Liver (tissue), 8 donors: ENCODE measurements at regions not wholly inside any gene's neighbourhood (a gene's known extent, or its start where the extent isn't known, plus 50 kb on each side); places are given as distances from the start of the nearest gene placed in this dataset.

ENCODE experiments used
- DNase-seq: peaks from one replicate; pipeline ENCODE4 v3.0.0-alpha.2; 2017; ENCODE audit warnings: low spot score
- H3K27ac ChIP-seq, 2 donors: one replicate each; pipeline ENCODE4 v1.7.0; 2013; ENCODE audit warnings: inconsistent platforms in 2 of 2, low read length in 2 of 2, control low read depth in 1 of 2, low read depth in 1 of 2, mild to moderate bottlenecking in 1 of 2
- H3K27me3 ChIP-seq, 4 donors: one replicate each; pipeline versions ENCODE4 v1.6.1 to v1.7.0; 2013; ENCODE audit warnings: low read length in 3 of 4, inconsistent platforms in 1 of 4, mild to moderate bottlenecking in 1 of 4, moderate library complexity in 1 of 4; ENCODE audit not compliant: control insufficient read depth in 4 of 4, insufficient read depth in 4 of 4
- H3K36me3 ChIP-seq, 4 donors: one replicate each; pipeline versions ENCODE4 v1.6.1 to v1.7.0; 2013; ENCODE audit warnings: low read length in 3 of 4, mild to moderate bottlenecking in 3 of 4, low read depth in 1 of 4, moderate library complexity in 1 of 4; ENCODE audit not compliant: control insufficient read depth in 4 of 4, insufficient read depth in 3 of 4
- H3K4me1 ChIP-seq, 4 donors: one replicate each; pipeline versions ENCODE4 v1.6.1 to v1.7.0; 2013; ENCODE audit warnings: low read length in 3 of 4, mild to moderate bottlenecking in 3 of 4, moderate library complexity in 1 of 4; ENCODE audit not compliant: control insufficient read depth in 4 of 4, insufficient read depth in 4 of 4
- H3K4me3 ChIP-seq, 3 donors: one replicate each; pipeline versions ENCODE4 v1.6.1 to v1.7.0; 2013; ENCODE audit warnings: low read length in 3 of 3, control low read depth in 1 of 3, low read depth in 1 of 3, mild to moderate bottlenecking in 1 of 3
- H3K9ac ChIP-seq, 2 donors: one replicate each; pipeline ENCODE4 v1.7.0; 2013; ENCODE audit warnings: low read length in 2 of 2, mild to moderate bottlenecking in 2 of 2, moderate library complexity in 2 of 2, control low read depth in 1 of 2, low read depth in 1 of 2
- H3K9me3 ChIP-seq, 4 donors: one replicate each; pipeline versions ENCODE4 v1.6.1 to v1.7.0; 2013; ENCODE audit warnings: low read length in 3 of 4; ENCODE audit not compliant: control insufficient read depth in 4 of 4
- EGR1 ChIP-seq, 2 donors: IDR thresholded peaks; 2 replicates each; pipeline ENCODE4 v1.6.1; 2016 to 2018; ENCODE audit warnings: antibody characterized with exemption in 2 of 2, low read depth in 2 of 2
- FOXA2 ChIP-seq: IDR thresholded peaks from 2 replicates; pipeline ENCODE4 v1.6.1; 2016; ENCODE audit warnings: antibody characterized with exemption
- GABPA ChIP-seq, 2 donors: IDR thresholded peaks in 1 of 2; conservative IDR thresholded peaks in 1 of 2; 2 replicates each; pipeline ENCODE4 v1.6.1; 2016; ENCODE audit warnings: antibody characterized with exemption in 2 of 2, mild to moderate bottlenecking in 1 of 2, moderate library complexity in 1 of 2
- HNF4A ChIP-seq, 2 donors: conservative IDR thresholded peaks; 2 replicates each; pipeline ENCODE4 v1.6.1; 2016; ENCODE audit warnings: antibody characterized with exemption in 2 of 2, mild to moderate bottlenecking in 2 of 2
- JUND ChIP-seq, 2 donors: IDR thresholded peaks; 2 replicates each; pipeline ENCODE4 v1.6.1; 2016; ENCODE audit warnings: antibody characterized with exemption in 2 of 2
- RAD21 ChIP-seq, 2 donors: IDR thresholded peaks; 2 replicates each; pipeline ENCODE4 v1.6.1; 2016; ENCODE audit warnings: antibody characterized with exemption in 2 of 2, mild to moderate bottlenecking in 2 of 2
- RXRA ChIP-seq, 2 donors: IDR thresholded peaks; 2 replicates each; pipeline ENCODE4 v1.6.1; 2017 to 2018; ENCODE audit warnings: antibody characterized with exemption in 2 of 2, mild to moderate bottlenecking in 1 of 2
- SP1 ChIP-seq: IDR thresholded peaks from 2 replicates; pipeline ENCODE4 v1.6.1; 2018; ENCODE audit warnings: antibody characterized with exemption, mild to moderate bottlenecking
- TAF1 ChIP-seq: conservative IDR thresholded peaks from 2 replicates; pipeline ENCODE4 v1.6.1; 2016; ENCODE audit warnings: antibody characterized with exemption, mild to moderate bottlenecking
- YY1 ChIP-seq: IDR thresholded peaks from 2 replicates; pipeline ENCODE4 v1.6.1; 2016; ENCODE audit warnings: antibody characterized with exemption, mild to moderate bottlenecking
- WGBS: extraction: QIAGEN DNeasy Blood & Tissue Kit; methylation state at CpG from one replicate; pipeline ENCODE4 v1.1.7; 2013; 5-methylcytosine and 5-hydroxymethylcytosine counted together
- TF ChIP-seq, protein P1 (sequence below): IDR thresholded peaks from 2 replicates; pipeline ENCODE4 v1.6.1; 2016; ENCODE audit warnings: antibody characterized with exemption
- TF ChIP-seq, protein P2 (sequence below): fragments of 150-350 bp; IDR thresholded peaks from 2 replicates; pipeline ENCODE4 v1.5.1; 2017; ENCODE audit warnings: improper control_type of control experiment, low read depth, low read length; ENCODE audit not compliant: missing input control
- TF ChIP-seq, protein P3 (sequence below): IDR thresholded peaks from 2 replicates; pipeline ENCODE4 v1.6.1; 2016; ENCODE audit warnings: antibody characterized with exemption, mild to moderate bottlenecking
- TF ChIP-seq, protein P4 (sequence below): IDR thresholded peaks from 2 replicates; pipeline ENCODE4 v1.6.1; 2016; ENCODE audit warnings: antibody characterized with exemption
- TF ChIP-seq, protein P5 (sequence below): IDR thresholded peaks from 2 replicates; pipeline ENCODE4 v1.6.1; 2016; ENCODE audit warnings: antibody characterized with exemption
- donor health status: healthy.
- donor health status: healthy.
- donor health status: healthy.
- donor health status: healthy.
- donor health status: healthy.

DNA sequence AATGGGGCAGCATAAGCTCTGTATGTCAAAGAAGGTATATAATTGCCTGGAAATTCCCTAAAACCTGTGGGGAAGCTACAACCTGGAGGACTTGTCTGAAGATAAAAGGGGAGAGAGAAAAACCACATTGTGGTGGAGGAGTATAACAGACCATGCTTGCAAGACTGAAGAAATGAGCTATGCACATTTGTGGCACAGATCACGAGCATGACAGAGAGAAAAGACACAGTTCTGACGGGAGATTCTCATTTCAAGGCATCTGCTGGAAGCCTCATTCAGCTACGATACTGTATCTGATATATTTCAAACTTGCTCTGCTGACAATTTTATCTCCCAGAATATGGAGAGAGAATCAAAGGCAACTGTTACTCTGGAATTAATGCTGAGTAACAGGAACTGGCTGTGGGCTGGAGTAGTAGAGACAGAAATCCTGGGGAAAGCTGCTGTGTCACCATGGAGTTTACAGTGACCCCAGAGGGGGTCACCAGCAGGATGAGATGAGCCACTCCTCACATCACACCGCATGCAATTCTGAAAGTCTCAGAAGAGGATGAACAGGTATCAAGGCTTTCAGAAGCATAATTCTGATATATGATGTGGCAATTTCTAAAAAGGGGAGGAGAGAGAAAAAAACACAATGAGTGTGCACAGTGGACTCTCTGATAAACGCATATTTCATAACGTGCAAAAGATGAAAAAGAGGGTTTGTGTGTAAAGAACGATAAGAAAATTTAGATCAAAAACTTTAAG is 528.8 kb downstream of the IRX1 start (continued):
- TF ChIP-seq, protein P1, sequence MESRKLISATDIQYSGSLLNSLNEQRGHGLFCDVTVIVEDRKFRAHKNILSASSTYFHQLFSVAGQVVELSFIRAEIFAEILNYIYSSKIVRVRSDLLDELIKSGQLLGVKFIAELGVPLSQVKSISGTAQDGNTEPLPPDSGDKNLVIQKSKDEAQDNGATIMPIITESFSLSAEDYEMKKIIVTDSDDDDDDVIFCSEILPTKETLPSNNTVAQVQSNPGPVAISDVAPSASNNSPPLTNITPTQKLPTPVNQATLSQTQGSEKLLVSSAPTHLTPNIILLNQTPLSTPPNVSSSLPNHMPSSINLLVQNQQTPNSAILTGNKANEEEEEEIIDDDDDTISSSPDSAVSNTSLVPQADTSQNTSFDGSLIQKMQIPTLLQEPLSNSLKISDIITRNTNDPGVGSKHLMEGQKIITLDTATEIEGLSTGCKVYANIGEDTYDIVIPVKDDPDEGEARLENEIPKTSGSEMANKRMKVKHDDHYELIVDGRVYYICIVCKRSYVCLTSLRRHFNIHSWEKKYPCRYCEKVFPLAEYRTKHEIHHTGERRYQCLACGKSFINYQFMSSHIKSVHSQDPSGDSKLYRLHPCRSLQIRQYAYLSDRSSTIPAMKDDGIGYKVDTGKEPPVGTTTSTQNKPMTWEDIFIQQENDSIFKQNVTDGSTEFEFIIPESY, result no peak
- no peak for TF ChIP-seq YY1

DNA sequence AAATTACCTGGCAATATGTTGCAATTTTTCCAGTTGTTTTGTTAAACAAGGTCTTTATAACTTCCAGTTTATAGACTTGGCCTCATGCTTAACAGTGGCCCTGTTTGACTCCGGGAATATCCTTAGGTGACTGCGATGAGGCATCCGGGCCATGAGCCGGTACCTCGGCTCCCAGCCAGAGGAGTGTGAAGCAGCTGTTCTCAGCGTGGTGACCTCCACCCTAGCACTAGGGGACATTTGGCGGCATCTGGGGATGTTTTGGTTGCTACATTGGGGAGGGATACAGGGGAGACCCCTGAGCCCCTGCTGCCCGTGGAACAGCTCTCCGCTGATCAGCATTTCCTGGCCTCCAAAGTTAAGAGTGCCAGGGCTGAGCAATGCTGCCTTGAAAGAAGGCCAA is 533.4 kb downstream of the IRX1 start:
- Histone ChIP-seq H3K36me3 (no peaks in the 10 kb centered on the region), H3K9ac (no peak overlapping the region), H3K9me3 (peaks cover 0 to 2% (median under 1%) of the 10 kb centered on the region in 4 donors), H3K27ac (no peak overlapping the region), H3K4me3 (no peak overlapping the region), H3K27me3 (peaks cover 0 to 3% (median 0%) of the 10 kb centered on the region in 4 donors), H3K4me1 (no peaks in the 10 kb centered on the region)
- TF ChIP-seq FOXA2, result no peak
- no peak for TF ChIP-seq RXRA (IDR thresholded peaks at IDR 0.05)
- no peak for TF ChIP-seq SP1
- TF ChIP-seq, protein P2, sequence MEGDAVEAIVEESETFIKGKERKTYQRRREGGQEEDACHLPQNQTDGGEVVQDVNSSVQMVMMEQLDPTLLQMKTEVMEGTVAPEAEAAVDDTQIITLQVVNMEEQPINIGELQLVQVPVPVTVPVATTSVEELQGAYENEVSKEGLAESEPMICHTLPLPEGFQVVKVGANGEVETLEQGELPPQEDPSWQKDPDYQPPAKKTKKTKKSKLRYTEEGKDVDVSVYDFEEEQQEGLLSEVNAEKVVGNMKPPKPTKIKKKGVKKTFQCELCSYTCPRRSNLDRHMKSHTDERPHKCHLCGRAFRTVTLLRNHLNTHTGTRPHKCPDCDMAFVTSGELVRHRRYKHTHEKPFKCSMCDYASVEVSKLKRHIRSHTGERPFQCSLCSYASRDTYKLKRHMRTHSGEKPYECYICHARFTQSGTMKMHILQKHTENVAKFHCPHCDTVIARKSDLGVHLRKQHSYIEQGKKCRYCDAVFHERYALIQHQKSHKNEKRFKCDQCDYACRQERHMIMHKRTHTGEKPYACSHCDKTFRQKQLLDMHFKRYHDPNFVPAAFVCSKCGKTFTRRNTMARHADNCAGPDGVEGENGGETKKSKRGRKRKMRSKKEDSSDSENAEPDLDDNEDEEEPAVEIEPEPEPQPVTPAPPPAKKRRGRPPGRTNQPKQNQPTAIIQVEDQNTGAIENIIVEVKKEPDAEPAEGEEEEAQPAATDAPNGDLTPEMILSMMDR, result no peak
- WGBS, result 84% methylated on average over 9 of the region's 9 CpGs
- no peak for DNase-seq

DNA sequence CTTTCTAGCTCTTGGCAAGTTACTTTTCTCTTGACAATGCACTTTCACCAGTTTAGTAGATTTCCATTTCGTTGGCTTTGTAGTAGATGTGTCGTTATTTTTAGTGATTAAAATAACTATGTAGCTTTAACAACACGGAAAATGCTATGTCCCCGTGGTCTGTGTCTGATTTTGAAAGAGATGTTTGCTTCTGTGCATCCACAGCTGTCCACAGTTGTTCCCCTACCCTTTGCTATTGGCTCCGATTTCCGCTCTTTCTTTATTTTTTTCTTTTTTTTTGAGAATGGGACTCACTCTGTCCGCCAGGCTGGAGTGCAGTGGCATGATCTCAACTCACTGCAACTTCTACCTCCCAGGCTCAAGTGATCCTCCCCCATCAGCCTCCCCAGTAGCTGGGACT is 533.9 kb downstream of the IRX1 start:
- no peak for DNase-seq
- 70% methylated on average over 7 of the region's 7 CpGs for WGBS
- H3K4me1 ChIP-seq, result no peaks in the 10 kb centered on the region

More for the DNA sequence above, 533.9 kb downstream of the IRX1 start:
- peaks cover 0 to 3% (median 0%) of the 10 kb centered on the region in 4 donors for H3K27me3 ChIP-seq
- H3K36me3 ChIP-seq, result no peaks in the 10 kb centered on the region
- H3K27ac ChIP-seq, result no peak overlapping the region
- TF ChIP-seq, protein P3, sequence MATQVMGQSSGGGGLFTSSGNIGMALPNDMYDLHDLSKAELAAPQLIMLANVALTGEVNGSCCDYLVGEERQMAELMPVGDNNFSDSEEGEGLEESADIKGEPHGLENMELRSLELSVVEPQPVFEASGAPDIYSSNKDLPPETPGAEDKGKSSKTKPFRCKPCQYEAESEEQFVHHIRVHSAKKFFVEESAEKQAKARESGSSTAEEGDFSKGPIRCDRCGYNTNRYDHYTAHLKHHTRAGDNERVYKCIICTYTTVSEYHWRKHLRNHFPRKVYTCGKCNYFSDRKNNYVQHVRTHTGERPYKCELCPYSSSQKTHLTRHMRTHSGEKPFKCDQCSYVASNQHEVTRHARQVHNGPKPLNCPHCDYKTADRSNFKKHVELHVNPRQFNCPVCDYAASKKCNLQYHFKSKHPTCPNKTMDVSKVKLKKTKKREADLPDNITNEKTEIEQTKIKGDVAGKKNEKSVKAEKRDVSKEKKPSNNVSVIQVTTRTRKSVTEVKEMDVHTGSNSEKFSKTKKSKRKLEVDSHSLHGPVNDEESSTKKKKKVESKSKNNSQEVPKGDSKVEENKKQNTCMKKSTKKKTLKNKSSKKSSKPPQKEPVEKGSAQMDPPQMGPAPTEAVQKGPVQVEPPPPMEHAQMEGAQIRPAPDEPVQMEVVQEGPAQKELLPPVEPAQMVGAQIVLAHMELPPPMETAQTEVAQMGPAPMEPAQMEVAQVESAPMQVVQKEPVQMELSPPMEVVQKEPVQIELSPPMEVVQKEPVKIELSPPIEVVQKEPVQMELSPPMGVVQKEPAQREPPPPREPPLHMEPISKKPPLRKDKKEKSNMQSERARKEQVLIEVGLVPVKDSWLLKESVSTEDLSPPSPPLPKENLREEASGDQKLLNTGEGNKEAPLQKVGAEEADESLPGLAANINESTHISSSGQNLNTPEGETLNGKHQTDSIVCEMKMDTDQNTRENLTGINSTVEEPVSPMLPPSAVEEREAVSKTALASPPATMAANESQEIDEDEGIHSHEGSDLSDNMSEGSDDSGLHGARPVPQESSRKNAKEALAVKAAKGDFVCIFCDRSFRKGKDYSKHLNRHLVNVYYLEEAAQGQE, result no peak
- TF ChIP-seq RXRA (IDR thresholded peaks at IDR 0.05) (no peak), HNF4A (conservative IDR thresholded peaks at IDR 0.05) (no peak), FOXA2 (no peak), TAF1 (no peak), YY1 (no peak), GABPA (IDR thresholded peaks at IDR 0.05 in 1 of 2, conservative IDR thresholded peaks at IDR 0.05 in 1 of 2) (no peak), EGR1 (IDR thresholded peaks at IDR 0.05; ENCODE audit: low read depth in 2 of 2) (no peak), RAD21 (IDR thresholded peaks at IDR 0.05) (no peak), JUND (IDR thresholded peaks at IDR 0.05) (no peak)
- TF ChIP-seq, protein P2, result no peak
- TF ChIP-seq, protein P4, sequence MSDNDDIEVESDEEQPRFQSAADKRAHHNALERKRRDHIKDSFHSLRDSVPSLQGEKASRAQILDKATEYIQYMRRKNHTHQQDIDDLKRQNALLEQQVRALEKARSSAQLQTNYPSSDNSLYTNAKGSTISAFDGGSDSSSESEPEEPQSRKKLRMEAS, result no peak
- TF ChIP-seq, protein P1, result no peak
- TF ChIP-seq, protein P5, sequence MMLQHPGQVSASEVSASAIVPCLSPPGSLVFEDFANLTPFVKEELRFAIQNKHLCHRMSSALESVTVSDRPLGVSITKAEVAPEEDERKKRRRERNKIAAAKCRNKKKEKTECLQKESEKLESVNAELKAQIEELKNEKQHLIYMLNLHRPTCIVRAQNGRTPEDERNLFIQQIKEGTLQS, result no peak
- H3K9ac ChIP-seq, result no peak overlapping the region
- H3K4me3 ChIP-seq, result no peak overlapping the region
- H3K9me3 ChIP-seq, result peaks cover 0 to 2% (median under 1%) of the 10 kb centered on the region in 4 donors
